ENCODE measurements at regions not wholly inside any gene's neighbourhood (a gene's known extent, or its start where the extent isn't known, plus 50 kb on each side); places are given as distances from the start of the nearest gene placed in this dataset.

GRCh38 chr18:64337673-64338072 lies 188.8 kb upstream of the LINC00305 start:
- H3K4me1 ChIP-seq (ENCODE audit: insufficient read depth): no peaks in the 10 kb centered on the region
- H3K4me3 ChIP-seq: no peak overlapping the region
- H3K9me3 ChIP-seq (ENCODE audit: low read depth): no peaks in the 10 kb centered on the region
- DNase-seq (ENCODE audit: low spot score): no peak
- H3K4me2 ChIP-seq: no peak overlapping the region
- no peaks in the 10 kb centered on the region for H3K79me2 ChIP-seq
- no peak overlapping the region for H2AFZ ChIP-seq
- no peaks in the 10 kb centered on the region for H4K20me1 ChIP-seq (ENCODE audit: insufficient read depth, poor library complexity, severe bottlenecking)
- TF ChIP-seq EZH2phosphoT487 (IDR thresholded peaks at IDR 0.05; ENCODE audit: low read depth, severe bottlenecking, unreplicated experiment) (no peak), CTCF (IDR thresholded peaks at IDR 0.05; ENCODE audit: poor library complexity) (no peak), EZH2 (IDR thresholded peaks at IDR 0.05; ENCODE audit: borderline replicate concordance) (no peak)
- no peaks in the 10 kb centered on the region for H3K9me2 ChIP-seq (replicated peaks; ENCODE audit: insufficient read depth)
- no peaks in the 10 kb centered on the region for H3K36me3 ChIP-seq (replicated peaks; ENCODE audit: insufficient read depth, low read depth)
- WGBS (ENCODE audit: low lambda C conversion rate, missing lambda C conversion rate): 97% methylated on average over 3 of the region's 3 CpGs
- no peaks in the 10 kb centered on the region for H3K27me3 ChIP-seq
- H3K27ac ChIP-seq: no peak overlapping the region

DNA sequence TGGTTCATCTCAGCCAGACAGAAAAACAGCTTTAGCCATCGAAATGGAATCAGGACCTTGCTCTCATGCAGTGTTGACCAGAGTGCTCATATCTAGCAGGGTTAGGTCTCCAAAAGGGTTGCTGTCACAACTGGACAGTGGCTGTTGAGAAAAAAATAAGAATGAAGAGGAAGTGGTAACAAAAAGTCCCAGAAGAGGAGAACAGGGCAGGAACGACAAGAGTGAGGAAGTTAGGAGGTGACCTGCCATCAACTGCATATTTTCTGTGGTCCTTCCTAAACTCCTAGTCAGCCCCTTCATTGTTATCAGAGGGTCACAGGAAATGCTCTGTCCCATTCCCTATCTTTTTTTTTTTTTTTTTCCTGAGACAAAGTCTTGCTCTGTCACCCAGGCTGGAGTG lies 188.1 kb upstream of the LINC00305 start:
- Histone ChIP-seq H4K20me1 (ENCODE audit: insufficient read depth, poor library complexity, severe bottlenecking) (no peaks in the 10 kb centered on the region), H2AFZ (no peak overlapping the region), H3K36me3 (replicated peaks; ENCODE audit: insufficient read depth, low read depth) (no peaks in the 10 kb centered on the region), H3K9me2 (replicated peaks; ENCODE audit: insufficient read depth) (no peaks in the 10 kb centered on the region), H3K4me2 (no peak overlapping the region), H3K27ac (no peak overlapping the region), H3K9me3 (ENCODE audit: low read depth) (no peaks in the 10 kb centered on the region), H3K4me1 (ENCODE audit: insufficient read depth) (no peaks in the 10 kb centered on the region), H3K4me3 (no peak overlapping the region), H3K27me3 (no peaks in the 10 kb centered on the region), H3K79me2 (no peaks in the 10 kb centered on the region)
- no peak for TF ChIP-seq EZH2phosphoT487 (IDR thresholded peaks at IDR 0.05; ENCODE audit: low read depth, severe bottlenecking, unreplicated experiment)
- TF ChIP-seq CTCF (IDR thresholded peaks at IDR 0.05; ENCODE audit: poor library complexity): no peak
- TF ChIP-seq EZH2 (IDR thresholded peaks at IDR 0.05; ENCODE audit: borderline replicate concordance): no peak
- WGBS (ENCODE audit: low lambda C conversion rate, missing lambda C conversion rate): 74% methylated on average over 2 of the region's 2 CpGs
- DNase-seq (ENCODE audit: low spot score): no peak

GRCh38 chr18:64334748-64335147 lies 185.9 kb upstream of the LINC00305 start:
- no peak overlapping the region for H3K27ac ChIP-seq
- no peak overlapping the region for H3K4me2 ChIP-seq
- H3K9me2 ChIP-seq (replicated peaks; ENCODE audit: insufficient read depth): no peaks in the 10 kb centered on the region
- H3K4me3 ChIP-seq: no peak overlapping the region
- TF ChIP-seq EZH2 (IDR thresholded peaks at IDR 0.05; ENCODE audit: borderline replicate concordance) (no peak), EZH2phosphoT487 (IDR thresholded peaks at IDR 0.05; ENCODE audit: low read depth, severe bottlenecking, unreplicated experiment) (no peak), CTCF (IDR thresholded peaks at IDR 0.05; ENCODE audit: poor library complexity) (no peak)
- H3K9me3 ChIP-seq (ENCODE audit: low read depth): no peaks in the 10 kb centered on the region
- no peaks in the 10 kb centered on the region for H3K36me3 ChIP-seq (replicated peaks; ENCODE audit: insufficient read depth, low read depth)
- H3K79me2 ChIP-seq: no peaks in the 10 kb centered on the region
- 79% methylated on average over 2 of the region's 2 CpGs for WGBS (ENCODE audit: low lambda C conversion rate, missing lambda C conversion rate)
- H4K20me1 ChIP-seq (ENCODE audit: insufficient read depth, poor library complexity, severe bottlenecking): no peaks in the 10 kb centered on the region
- no peaks in the 10 kb centered on the region for H3K4me1 ChIP-seq (ENCODE audit: insufficient read depth)
- H3K27me3 ChIP-seq: no peaks in the 10 kb centered on the region
- DNase-seq (ENCODE audit: low spot score): no peak
- H2AFZ ChIP-seq: no peak overlapping the region

- H3K36me3 ChIP-seq (replicated peaks; ENCODE audit: insufficient read depth, low read depth): no peaks in the 10 kb centered on the region
- 90% methylated on average over 3 of the region's 3 CpGs for WGBS (ENCODE audit: low lambda C conversion rate, missing lambda C conversion rate)
- no peak overlapping the region for H3K4me3 ChIP-seq
- no peaks in the 10 kb centered on the region for H4K20me1 ChIP-seq (ENCODE audit: insufficient read depth, poor library complexity, severe bottlenecking)
- TF ChIP-seq CTCF (IDR thresholded peaks at IDR 0.05; ENCODE audit: poor library complexity) (no peak), EZH2phosphoT487 (IDR thresholded peaks at IDR 0.05; ENCODE audit: low read depth, severe bottlenecking, unreplicated experiment) (no peak), EZH2 (IDR thresholded peaks at IDR 0.05; ENCODE audit: borderline replicate concordance) (no peak)
- no peaks in the 10 kb centered on the region for H3K9me3 ChIP-seq (ENCODE audit: low read depth)
- no peaks in the 10 kb centered on the region for H3K27me3 ChIP-seq
- H3K4me2 ChIP-seq: no peak overlapping the region
- no peak overlapping the region for H3K27ac ChIP-seq
- DNase-seq (ENCODE audit: low spot score): no peak
- H3K79me2 ChIP-seq: no peaks in the 10 kb centered on the region
- no peaks in the 10 kb centered on the region for H3K9me2 ChIP-seq (replicated peaks; ENCODE audit: insufficient read depth)
- H2AFZ ChIP-seq: no peak overlapping the region
- no peaks in the 10 kb centered on the region for H3K4me1 ChIP-seq (ENCODE audit: insufficient read depth)
Observed at GRCh38 chr18:64333584-64333983, 184.7 kb upstream of the LINC00305 start.

Measured in hepatocyte (in vitro differentiated cells).